SK-N-SH (cell line): ENCODE measurements at regions not wholly inside any gene's neighbourhood (a gene's known extent, or its start where the extent isn't known, plus 50 kb on each side); places are given as distances from the start of the nearest gene placed in this dataset.

Source experiments
- CTCF ChIA-PET: fragments of 300-600, 350-600 bp; formaldehyde crosslinking; extraction: SDS; loops from one replicate; lab custom pipeline; 2021; lab: Yijun Ruan, JAX
- POLR2A ChIA-PET: fragments of 350-600 bp; sonication (Branson Sonifier 250); formaldehyde crosslinking; extraction: SDS; loops from one replicate; lab custom pipeline; 2020; ENCODE audit warnings: antibody characterized with exemption, inconsistent platforms; lab: Yijun Ruan, JAX
- DNase-seq: peaks from one replicate; pipeline ENCODE4 v3.0.0; 2012
- H2AFZ ChIP-seq: fragments of 200-600 bp; sonication (generic); 2 replicates; pipeline ENCODE4 v1.8.1; 2016; ENCODE audit warnings: antibody characterized with exemption, mild to moderate bottlenecking, low read depth
- H3F3A ChIP-seq: fragments of 200-600 bp; sonication (generic); replicated peaks from 2 replicates; pipeline ENCODE3; 2016; ENCODE audit warnings: antibody characterized with exemption, mild to moderate bottlenecking; ENCODE audit not compliant: insufficient read depth
- H3K27ac ChIP-seq, 2 experiments: fragments of 200-500 bp in 1 of 2; fragments of 200-600 bp in 1 of 2; sonication (Bioruptor generic) in 1 of 2; sonication (generic), shearing (Covaris generic) in 1 of 2; 2 replicates each; pipeline versions ENCODE4 v1.5.1 to v1.6.1; 2014 to 2016; ENCODE audit warnings: low read depth in 2 of 2, inconsistent platforms in 1 of 2, low read length in 1 of 2, mild to moderate bottlenecking in 1 of 2, mixed read lengths in 1 of 2
- H3K27me3 ChIP-seq: fragments of 200-600 bp; sonication (generic), shearing (Covaris generic); 2 replicates; pipeline ENCODE4 v1.6.1; 2016; ENCODE audit warnings: mixed run types; ENCODE audit not compliant: insufficient read depth
- H3K36me3 ChIP-seq, 2 experiments: fragments of 200-500 bp in 1 of 2; fragments of 200-600 bp in 1 of 2; sonication (Bioruptor generic) in 1 of 2; sonication (generic) in 1 of 2; replicated peaks in 1 of 2; 2 replicates each; pipeline versions ENCODE3 to v1.5.1; 2014 to 2016; ENCODE audit warnings: low read length in 1 of 2, mild to moderate bottlenecking in 1 of 2; ENCODE audit not compliant: insufficient read depth in 2 of 2, control insufficient read depth in 1 of 2
- H3K4me1 ChIP-seq, 2 experiments: fragments of 200-500 bp in 1 of 2; fragments of 200-600 bp in 1 of 2; sonication (Bioruptor generic) in 1 of 2; sonication (generic), shearing (Covaris generic) in 1 of 2; 2 replicates each; pipeline versions ENCODE4 v1.5.1 to v1.6.1; 2014 to 2016; ENCODE audit warnings: low read depth in 1 of 2, low read length in 1 of 2, mixed run types in 1 of 2; ENCODE audit not compliant: insufficient read depth in 2 of 2, control insufficient read depth in 1 of 2
- H3K4me2 ChIP-seq: fragments of 200-600 bp; sonication (generic), shearing (Covaris generic); 2 replicates; pipeline ENCODE4 v1.6.1; 2017; ENCODE audit warnings: mixed run types
- H3K4me3 ChIP-seq, 2 experiments: fragments of 200-500 bp in 1 of 2; fragments of 200-600 bp in 1 of 2; sonication (Bioruptor generic) in 1 of 2; sonication (generic), shearing (Covaris generic) in 1 of 2; 2 replicates each; pipeline versions ENCODE4 v1.5.1 to v1.8.1; 2014 to 2016; ENCODE audit warnings: low read depth in 2 of 2, inconsistent platforms in 1 of 2, low read length in 1 of 2, mild to moderate bottlenecking in 1 of 2, mixed read lengths in 1 of 2, moderate library complexity in 1 of 2
- H3K79me2 ChIP-seq: fragments of 200-600 bp; sonication (generic); 2 replicates; pipeline ENCODE4 v1.8.1; 2017; ENCODE audit warnings: mild to moderate bottlenecking; ENCODE audit not compliant: insufficient read depth
- H3K9ac ChIP-seq: fragments of 200-600 bp; sonication (generic); 2 replicates; pipeline ENCODE4 v1.6.1; 2017; ENCODE audit warnings: mixed run types
- H3K9me2 ChIP-seq: fragments of 200-600 bp; sonication (generic); 2 replicates; pipeline ENCODE4 v1.6.1; 2017; ENCODE audit warnings: mixed run types
- H3K9me3 ChIP-seq: fragments of 200-600 bp; sonication (generic); 2 replicates; pipeline ENCODE4 v1.6.1; 2017; ENCODE audit warnings: mixed run types, mild to moderate bottlenecking, moderate library complexity
- H4K20me1 ChIP-seq: fragments of 200-600 bp; sonication (generic); 2 replicates; pipeline ENCODE4 v1.6.1; 2017; ENCODE audit warnings: mild to moderate bottlenecking, mixed run types; ENCODE audit not compliant: insufficient read depth
- CHD2 ChIP-seq: fragments of 150-350 bp; IDR thresholded peaks from 2 replicates; pipeline ENCODE4 v1.6.1; 2018; ENCODE audit warnings: low read length; ENCODE audit not compliant: partially characterized antibody
- ELF1 ChIP-seq: IDR thresholded peaks from 2 replicates; pipeline ENCODE4 v1.4.0; 2012
- FOXJ3 ChIP-seq: sonication (generic); formaldehyde crosslinking; IDR thresholded peaks from 2 replicates; pipeline ENCODE4 v1.5.1; 2020; ENCODE audit warnings: mild to moderate bottlenecking, missing genetic modification reagents
- GABPA ChIP-seq: IDR thresholded peaks from 2 replicates; pipeline ENCODE4 v1.4.0; 2012; ENCODE audit warnings: low read depth, mild to moderate bottlenecking
- GATA2 ChIP-seq: sonication (generic); formaldehyde crosslinking; IDR thresholded peaks from 2 replicates; pipeline ENCODE4 v1.5.0; 2020; ENCODE audit warnings: mild to moderate bottlenecking, missing genetic modification reagents
- MXI1 ChIP-seq: IDR thresholded peaks from 2 replicates; pipeline ENCODE4 v1.6.1; 2012; ENCODE audit warnings: mild to moderate bottlenecking, low read depth, low read length, improper control_type of control experiment
- POLR2AphosphoS5 ChIP-seq: IDR thresholded peaks from 2 replicates; pipeline ENCODE4 v1.6.1; 2012; ENCODE audit warnings: low read depth, low read length
- SIN3A ChIP-seq: IDR thresholded peaks from 2 replicates; pipeline ENCODE4 v1.6.1; 2012; ENCODE audit warnings: low read depth, mild to moderate bottlenecking, low read length, moderate library complexity, borderline replicate concordance
- SMC3 ChIP-seq: IDR thresholded peaks from 2 replicates; pipeline ENCODE4 v1.6.1; 2012; ENCODE audit warnings: low read depth, low read length, improper control_type of control experiment
- TEAD4 ChIP-seq: IDR thresholded peaks from 2 replicates; pipeline ENCODE4 v1.4.0; 2012; ENCODE audit warnings: mild to moderate bottlenecking, borderline replicate concordance; ENCODE audit not compliant: insufficient read depth
- YY1 ChIP-seq: IDR thresholded peaks from 2 replicates; pipeline ENCODE4 v1.4.0; 2012; ENCODE audit warnings: low read depth, mild to moderate bottlenecking
- WGBS: methylation state at CpG from one replicate; pipeline ENCODE4 v1.1.6; 2017; ENCODE audit warnings: low lambda C conversion rate; 5-methylcytosine and 5-hydroxymethylcytosine counted together
- TF ChIP-seq, protein P1 (sequence below): IDR thresholded peaks from 2 replicates; pipeline ENCODE4 v1.4.0; 2012; ENCODE audit warnings: low read depth, borderline replicate concordance
- TF ChIP-seq, protein P2 (sequence below): fragments of 150-350 bp; IDR thresholded peaks from 2 replicates; pipeline ENCODE4 v1.6.1; 2016; ENCODE audit warnings: mild to moderate bottlenecking, low read depth, low read length
- TF ChIP-seq, protein P3 (sequence below): fragments of 200-600 bp; sonication (generic); IDR thresholded peaks from 2 replicates; pipeline ENCODE4 v1.6.1; 2017; ENCODE audit warnings: antibody characterized with exemption, mild to moderate bottlenecking, moderate library complexity

DNA sequence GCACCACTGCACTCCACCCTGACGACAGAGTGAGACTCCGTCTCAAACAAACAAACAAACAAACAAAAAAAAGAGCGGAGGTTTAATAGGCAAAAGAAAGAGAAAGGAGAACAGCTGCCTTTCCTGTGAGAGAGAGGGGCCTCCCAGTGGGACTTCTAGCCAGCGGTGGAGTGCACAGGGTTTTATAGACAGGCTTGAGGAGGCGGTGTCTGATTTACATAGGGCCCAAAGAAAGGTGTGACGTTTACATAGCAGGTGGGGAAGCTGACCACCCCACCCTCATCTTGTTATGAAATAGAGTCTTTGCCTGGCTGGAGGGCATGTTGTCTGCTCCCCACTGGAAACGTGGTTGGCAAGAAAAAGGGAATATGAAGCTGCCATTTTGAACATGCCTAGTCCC lies 106.0 kb upstream of the CSNK1A1L start:
- TF ChIP-seq YY1: no peak
- TF ChIP-seq CHD2: no peak
- no peak for TF ChIP-seq TEAD4
- TF ChIP-seq POLR2AphosphoS5: no peak
- TF ChIP-seq, protein P1, sequence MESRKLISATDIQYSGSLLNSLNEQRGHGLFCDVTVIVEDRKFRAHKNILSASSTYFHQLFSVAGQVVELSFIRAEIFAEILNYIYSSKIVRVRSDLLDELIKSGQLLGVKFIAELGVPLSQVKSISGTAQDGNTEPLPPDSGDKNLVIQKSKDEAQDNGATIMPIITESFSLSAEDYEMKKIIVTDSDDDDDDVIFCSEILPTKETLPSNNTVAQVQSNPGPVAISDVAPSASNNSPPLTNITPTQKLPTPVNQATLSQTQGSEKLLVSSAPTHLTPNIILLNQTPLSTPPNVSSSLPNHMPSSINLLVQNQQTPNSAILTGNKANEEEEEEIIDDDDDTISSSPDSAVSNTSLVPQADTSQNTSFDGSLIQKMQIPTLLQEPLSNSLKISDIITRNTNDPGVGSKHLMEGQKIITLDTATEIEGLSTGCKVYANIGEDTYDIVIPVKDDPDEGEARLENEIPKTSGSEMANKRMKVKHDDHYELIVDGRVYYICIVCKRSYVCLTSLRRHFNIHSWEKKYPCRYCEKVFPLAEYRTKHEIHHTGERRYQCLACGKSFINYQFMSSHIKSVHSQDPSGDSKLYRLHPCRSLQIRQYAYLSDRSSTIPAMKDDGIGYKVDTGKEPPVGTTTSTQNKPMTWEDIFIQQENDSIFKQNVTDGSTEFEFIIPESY: no peak
- TF ChIP-seq ELF1: no peak
- no peak for TF ChIP-seq SMC3
- no peak for TF ChIP-seq MXI1
- no peak for TF ChIP-seq GABPA
- TF ChIP-seq, protein P2, sequence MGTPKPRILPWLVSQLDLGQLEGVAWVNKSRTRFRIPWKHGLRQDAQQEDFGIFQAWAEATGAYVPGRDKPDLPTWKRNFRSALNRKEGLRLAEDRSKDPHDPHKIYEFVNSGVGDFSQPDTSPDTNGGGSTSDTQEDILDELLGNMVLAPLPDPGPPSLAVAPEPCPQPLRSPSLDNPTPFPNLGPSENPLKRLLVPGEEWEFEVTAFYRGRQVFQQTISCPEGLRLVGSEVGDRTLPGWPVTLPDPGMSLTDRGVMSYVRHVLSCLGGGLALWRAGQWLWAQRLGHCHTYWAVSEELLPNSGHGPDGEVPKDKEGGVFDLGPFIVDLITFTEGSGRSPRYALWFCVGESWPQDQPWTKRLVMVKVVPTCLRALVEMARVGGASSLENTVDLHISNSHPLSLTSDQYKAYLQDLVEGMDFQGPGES: no peak
- no peak for TF ChIP-seq FOXJ3
- TF ChIP-seq, protein P3, sequence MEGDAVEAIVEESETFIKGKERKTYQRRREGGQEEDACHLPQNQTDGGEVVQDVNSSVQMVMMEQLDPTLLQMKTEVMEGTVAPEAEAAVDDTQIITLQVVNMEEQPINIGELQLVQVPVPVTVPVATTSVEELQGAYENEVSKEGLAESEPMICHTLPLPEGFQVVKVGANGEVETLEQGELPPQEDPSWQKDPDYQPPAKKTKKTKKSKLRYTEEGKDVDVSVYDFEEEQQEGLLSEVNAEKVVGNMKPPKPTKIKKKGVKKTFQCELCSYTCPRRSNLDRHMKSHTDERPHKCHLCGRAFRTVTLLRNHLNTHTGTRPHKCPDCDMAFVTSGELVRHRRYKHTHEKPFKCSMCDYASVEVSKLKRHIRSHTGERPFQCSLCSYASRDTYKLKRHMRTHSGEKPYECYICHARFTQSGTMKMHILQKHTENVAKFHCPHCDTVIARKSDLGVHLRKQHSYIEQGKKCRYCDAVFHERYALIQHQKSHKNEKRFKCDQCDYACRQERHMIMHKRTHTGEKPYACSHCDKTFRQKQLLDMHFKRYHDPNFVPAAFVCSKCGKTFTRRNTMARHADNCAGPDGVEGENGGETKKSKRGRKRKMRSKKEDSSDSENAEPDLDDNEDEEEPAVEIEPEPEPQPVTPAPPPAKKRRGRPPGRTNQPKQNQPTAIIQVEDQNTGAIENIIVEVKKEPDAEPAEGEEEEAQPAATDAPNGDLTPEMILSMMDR: no peak
- no peak for TF ChIP-seq GATA2 (CRISPR knock-in tag)
- TF ChIP-seq SIN3A: no peak
- Histone ChIP-seq H3F3A (peaks cover 13% of the 10 kb centered on the region), H3K36me3 (no peaks in the 10 kb centered on the region), H3K9me3 (no peaks in the 10 kb centered on the region), H3K79me2 (no peaks in the 10 kb centered on the region), H3K27me3 (no peaks in the 10 kb centered on the region), H3K4me1 (0 out of 4 replicates have a peak, but pooled peaks cover 0 to 10% of the 10 kb centered on the region in 2 experiments), H3K9me2 (no peaks in the 10 kb centered on the region), H3K4me2 (no peak overlapping the region), H2AFZ (no peak overlapping the region), H3K9ac (no peak overlapping the region), H3K27ac (no peak overlapping the region), H3K4me3 (no peak overlapping the region), H4K20me1 (no peaks in the 10 kb centered on the region)
- CTCF ChIA-PET: no interaction called here
- POLR2A ChIA-PET: no interaction called here
- 29% methylated on average over 7 of the region's 7 CpGs for WGBS
- no peak for DNase-seq
